H1 (cell line): ENCODE measurements at regions not wholly inside any gene's neighbourhood (a gene's known extent, or its start where the extent isn't known, plus 50 kb on each side); places are given as distances from the start of the nearest gene placed in this dataset.

ENCODE experiments used
- CTCF ChIA-PET: fragments of 300-600 bp; sonication (Branson Sonifier 250); formaldehyde crosslinking; loops from one replicate; lab custom pipeline; 2021; ENCODE audit not compliant: partially characterized antibody; lab: Charles Lee
- POLR2A ChIA-PET: fragments of 300-600 bp; sonication (Branson Sonifier 250); formaldehyde crosslinking; loops from one replicate; lab custom pipeline; 2021; ENCODE audit warnings: inconsistent platforms; ENCODE audit not compliant: partially characterized antibody; lab: Charles Lee
- DNase-seq, 2 experiments: peaks; one replicate each; pipeline versions ENCODE4 v3.0.0 to v3.0.0-alpha.2; 2010 to 2022; ENCODE audit warnings: low spot score in 2 of 2, low read depth in 1 of 2, mixed read lengths in 1 of 2
- FAIRE-seq: peaks from 2 replicates; lab custom pipeline; 2011; peaks lifted over from hg19 to GRCh38; lab: Jason Lieb, UNC
- H2AFZ ChIP-seq: 2 replicates; pipeline ENCODE4 v1.8.1; 2012; ENCODE audit warnings: low read length, inconsistent platforms
- H2AK5ac ChIP-seq: 2 replicates; pipeline ENCODE4 v1.6.1; 2013; ENCODE audit warnings: low read depth, low read length
- H2BK120ac ChIP-seq: replicated peaks from 2 replicates; pipeline ENCODE3; 2013; ENCODE audit warnings: low read depth, low read length, inconsistent platforms
- H2BK12ac ChIP-seq: 2 replicates; pipeline ENCODE4 v1.6.1; 2013; ENCODE audit warnings: low read depth, low read length
- H2BK15ac ChIP-seq: 2 replicates; pipeline ENCODE4 v1.6.1; 2013; ENCODE audit warnings: low read length
- H2BK20ac ChIP-seq: 2 replicates; pipeline ENCODE4 v1.6.1; 2013; ENCODE audit warnings: low read length
- H2BK5ac ChIP-seq: 2 replicates; pipeline ENCODE4 v1.6.1; 2013; ENCODE audit warnings: low read depth, low read length
- H3K14ac ChIP-seq: 2 replicates; pipeline ENCODE4 v1.6.1; 2013; ENCODE audit warnings: inconsistent platforms; ENCODE audit not compliant: insufficient read length
- H3K18ac ChIP-seq: 2 replicates; pipeline ENCODE4 v1.6.1; 2013; ENCODE audit warnings: low read length; ENCODE audit errors: extremely low read depth
- H3K23ac ChIP-seq: 2 replicates; pipeline ENCODE4 v1.6.1; 2013; ENCODE audit warnings: inconsistent platforms; ENCODE audit not compliant: insufficient read length
- H3K23me2 ChIP-seq: 2 replicates; pipeline ENCODE4 v1.6.1; 2013; ENCODE audit warnings: low read depth, low read length
- H3K27ac ChIP-seq: 2 replicates; pipeline ENCODE4 v1.6.1; 2011; ENCODE audit warnings: low read depth, low read length, inconsistent platforms
- H3K27me3 ChIP-seq, 4 experiments: replicated peaks in 1 of 4; 1 replicate in 1 of 4; 2 replicates in 3 of 4; pipeline versions ENCODE4 v1.6.1 to v1.8.1; 2011 to 2013; ENCODE audit warnings: low read length in 3 of 4, mild to moderate bottlenecking in 3 of 4, inconsistent platforms in 2 of 4, mixed read lengths in 2 of 4, moderate library complexity in 1 of 4; ENCODE audit not compliant: control insufficient read depth in 3 of 4, insufficient read depth in 3 of 4; ENCODE audit errors: extremely low read depth in 1 of 4
- H3K36me3 ChIP-seq, 4 experiments: 2 replicates each; pipeline versions ENCODE4 v1.6.1 to v1.8.1; 2011 to 2013; ENCODE audit warnings: mild to moderate bottlenecking in 4 of 4, low read length in 3 of 4, moderate library complexity in 2 of 4, control low read depth in 1 of 4, inconsistent platforms in 1 of 4; ENCODE audit not compliant: insufficient read depth in 4 of 4, control insufficient read depth in 2 of 4
- H3K4ac ChIP-seq: replicated peaks from 2 replicates; pipeline ENCODE3; 2013; ENCODE audit warnings: low read length, low read depth, mixed read lengths, inconsistent platforms; ENCODE audit not compliant: insufficient read length
- H3K4me1 ChIP-seq, 4 experiments: replicated peaks in 1 of 4; 1 replicate in 1 of 4; 2 replicates in 3 of 4; pipeline versions ENCODE4 v1.6.1 to v1.8.1; 2011 to 2013; ENCODE audit warnings: low read length in 3 of 4, inconsistent platforms in 2 of 4, mixed read lengths in 1 of 4; ENCODE audit not compliant: insufficient read depth in 4 of 4, control insufficient read depth in 3 of 4
- H3K4me2 ChIP-seq, 2 experiments: 2 replicates each; pipeline versions ENCODE4 v1.6.1 to v1.8.1; 2011 to 2013; ENCODE audit warnings: low read depth in 2 of 2, low read length in 2 of 2, control low read depth in 1 of 2, inconsistent platforms in 1 of 2, mild to moderate bottlenecking in 1 of 2; ENCODE audit not compliant: insufficient read depth in 1 of 2
- H3K4me3 ChIP-seq, 4 experiments: fragments of 200-600, 300-600 bp in 1 of 4; sonication (generic), shearing (Covaris generic), sonication (Bioruptor Twin) in 1 of 4; 2 replicates each; pipeline versions ENCODE4 v1.5.1 to v1.8.1; 2011 to 2016; ENCODE audit warnings: low read length in 4 of 4, low read depth in 3 of 4, control low read depth in 2 of 4, inconsistent platforms in 2 of 4, mild to moderate bottlenecking in 2 of 4, mixed read lengths in 1 of 4, moderate library complexity in 1 of 4; ENCODE audit not compliant: insufficient read depth in 2 of 4; ENCODE audit errors: extremely low read depth in 1 of 4
- H3K56ac ChIP-seq: replicated peaks from 2 replicates; pipeline ENCODE3; 2013; ENCODE audit warnings: low read depth, mild to moderate bottlenecking, mixed read lengths, low read length, inconsistent platforms; ENCODE audit not compliant: insufficient read length
- H3K79me1 ChIP-seq: 2 replicates; pipeline ENCODE4 v1.6.1; 2013; ENCODE audit warnings: low read depth, low read length, control low read depth
- H3K79me2 ChIP-seq, 2 experiments: 2 replicates each; pipeline versions ENCODE4 v1.6.1 to v1.8.1; 2012 to 2013; ENCODE audit warnings: low read length in 2 of 2, mild to moderate bottlenecking in 2 of 2, inconsistent platforms in 1 of 2; ENCODE audit not compliant: insufficient read depth in 2 of 2, control insufficient read depth in 1 of 2
- H3K9ac ChIP-seq, 4 experiments: replicated peaks in 1 of 4; 1 replicate in 1 of 4; 2 replicates in 3 of 4; pipeline versions ENCODE4 v1.6.1 to v1.8.1; 2011 to 2013; ENCODE audit warnings: low read depth in 3 of 4, low read length in 3 of 4, control low read depth in 2 of 4, mild to moderate bottlenecking in 2 of 4, moderate library complexity in 2 of 4, inconsistent platforms in 1 of 4; ENCODE audit errors: extremely low read depth in 1 of 4
- H3K9me3 ChIP-seq, 2 experiments: 2 replicates each; pipeline versions ENCODE4 v1.6.1 to v1.8.1; 2012 to 2013; ENCODE audit warnings: mild to moderate bottlenecking in 2 of 2, moderate library complexity in 2 of 2, control low read depth in 1 of 2, inconsistent platforms in 1 of 2, low read depth in 1 of 2, low read length in 1 of 2, mixed read lengths in 1 of 2; ENCODE audit not compliant: insufficient read depth in 2 of 2
- H4K20me1 ChIP-seq, 2 experiments: replicated peaks in 1 of 2; 2 replicates each; pipeline versions ENCODE3 to v1.8.1; 2011 to 2013; ENCODE audit warnings: inconsistent platforms in 2 of 2, low read length in 2 of 2, mild to moderate bottlenecking in 1 of 2; ENCODE audit not compliant: insufficient read depth in 2 of 2, control insufficient read depth in 1 of 2
- H4K5ac ChIP-seq: 2 replicates; pipeline ENCODE4 v1.6.1; 2013; ENCODE audit warnings: low read length, low read depth, mixed read lengths, inconsistent platforms; ENCODE audit not compliant: insufficient read length
- H4K8ac ChIP-seq: 2 replicates; pipeline ENCODE4 v1.8.0; 2013; ENCODE audit warnings: mild to moderate bottlenecking, moderate library complexity, low read length, inconsistent platforms; ENCODE audit not compliant: insufficient read depth; ENCODE audit errors: extremely low read depth
- H4K91ac ChIP-seq: replicated peaks from 2 replicates; pipeline ENCODE3; 2013; ENCODE audit warnings: low read length, mixed read lengths, inconsistent platforms; ENCODE audit not compliant: insufficient read length
- POLR2AphosphoS5 ChIP-seq: IDR thresholded peaks from 2 replicates; pipeline ENCODE4 v1.6.1; 2011; ENCODE audit warnings: low read depth, low read length
- SP4 ChIP-seq: IDR thresholded peaks from 2 replicates; pipeline ENCODE4 v1.6.1; 2012; ENCODE audit warnings: low read length, inconsistent platforms
- SRF ChIP-seq: IDR thresholded peaks from 2 replicates; pipeline ENCODE4 v1.6.1; 2011; ENCODE audit warnings: mild to moderate bottlenecking, low read depth, low read length, moderate library complexity
- WGBS, 2 experiments: shearing (Covaris generic) in 1 of 2; methylation state at CpG; one replicate each; pipeline versions ENCODE4 v1.1.6 to v1.1.7; 2013 to 2015; ENCODE audit warnings: low lambda C conversion rate in 2 of 2, mixed read lengths in 2 of 2, inconsistent platforms in 1 of 2, low coverage in 1 of 2, missing lambda C conversion rate in 1 of 2; ENCODE audit not compliant: insufficient replicate concordance in 2 of 2, insufficient coverage in 1 of 2, insufficient read length in 1 of 2; ENCODE audit errors: extremely low coverage in 1 of 2, missing lambda C conversion rate in 1 of 2; 5-methylcytosine and 5-hydroxymethylcytosine counted together

- ChIA-PET POLR2A (interaction anchor here (0.6 kb wide), 1 partner anchor 129 kb away, joined by 3 read pairs; no protein-coding TSS in a partner anchor), CTCF (no interaction called here)
- Histone ChIP-seq H3K27me3 (no peaks in the 10 kb centered on the region), H3K79me1 (no peaks in the 10 kb centered on the region), H3K23ac (no peak overlapping the region), H2AK5ac (no peak overlapping the region), H2AFZ (no peak overlapping the region), H3K79me2 (no peaks in the 10 kb centered on the region), H3K56ac (no peak overlapping the region), H3K4me3 (no peak overlapping the region), H4K91ac (no peak overlapping the region), H4K20me1 (no peaks in the 10 kb centered on the region), H4K5ac (no peak overlapping the region), H3K4ac (no peak overlapping the region), H3K18ac (no peak overlapping the region), H2BK120ac (no peak overlapping the region), H3K36me3 (no peaks in the 10 kb centered on the region), H2BK15ac (no peak overlapping the region), H3K23me2 (no peaks in the 10 kb centered on the region), H3K27ac (no peak overlapping the region), H3K4me1 (no peaks in the 10 kb centered on the region), H3K14ac (no peak overlapping the region), H3K9me3 (no peaks in the 10 kb centered on the region; a peak in 1 of 4 replicates), H3K9ac (no peak overlapping the region), H3K4me2 (no peak overlapping the region), H2BK12ac (no peak overlapping the region)
- no peak for DNase-seq
- TF ChIP-seq SP4 = no peak
- no peak for TF ChIP-seq SRF
- TF ChIP-seq POLR2AphosphoS5 = no peak
- TF ChIP-seq, all 59 proteins: peak for 0
- Histone ChIP-seq H2BK20ac (no peak overlapping the region), H2BK5ac (no peak overlapping the region), H4K8ac (no peak overlapping the region)
- FAIRE-seq = no peak
- 92% methylated on average over 1 of the region's 1 CpG; no CpG with 5 or more reads in 1 of the 2 experiments for WGBS, 2 experiments
Observed at GRCh38 chr2:146994246-146994645, 850.6 kb upstream of the ACVR2A start.
